ENCODE measurements at regions not wholly inside any gene's neighbourhood (a gene's known extent, or its start where the extent isn't known, plus 50 kb on each side); places are given as distances from the start of the nearest gene placed in this dataset.

- TF ChIP-seq CEBPB (tag; IDR thresholded peaks at IDR 0.05) (no peak), ZNF354B (CRISPR knock-in tag; IDR thresholded peaks at IDR 0.05) (no peak), ATF3 (IDR thresholded peaks at IDR 0.05) (no peak), ATF3 (CRISPR knock-in tag; conservative IDR thresholded peaks at IDR 0.05) (no peak), EZH2 (IDR thresholded peaks at IDR 0.05; ENCODE audit: borderline replicate concordance, low read depth, low read length) (no peak), POU5F1 (IDR thresholded peaks at IDR 0.05; ENCODE audit: borderline replicate concordance, low read depth, low read length, partially characterized antibody) (no peak), SRSF1 (IDR thresholded peaks at IDR 0.05; ENCODE audit: low read depth, low read length) (no peak), ZNF274 (IDR thresholded peaks at IDR 0.05; ENCODE audit: borderline replicate concordance, low read depth, low read length) (no peak), TFE3 (CRISPR knock-in tag; IDR thresholded peaks at IDR 0.05) (no peak), THRA (IDR thresholded peaks at IDR 0.05) (no peak), ZNF695 (CRISPR knock-in tag; IDR thresholded peaks at IDR 0.05) (no peak), ZNF133 (CRISPR knock-in tag; IDR thresholded peaks at IDR 0.05) (no peak)
- TF ChIP-seq, protein P1, sequence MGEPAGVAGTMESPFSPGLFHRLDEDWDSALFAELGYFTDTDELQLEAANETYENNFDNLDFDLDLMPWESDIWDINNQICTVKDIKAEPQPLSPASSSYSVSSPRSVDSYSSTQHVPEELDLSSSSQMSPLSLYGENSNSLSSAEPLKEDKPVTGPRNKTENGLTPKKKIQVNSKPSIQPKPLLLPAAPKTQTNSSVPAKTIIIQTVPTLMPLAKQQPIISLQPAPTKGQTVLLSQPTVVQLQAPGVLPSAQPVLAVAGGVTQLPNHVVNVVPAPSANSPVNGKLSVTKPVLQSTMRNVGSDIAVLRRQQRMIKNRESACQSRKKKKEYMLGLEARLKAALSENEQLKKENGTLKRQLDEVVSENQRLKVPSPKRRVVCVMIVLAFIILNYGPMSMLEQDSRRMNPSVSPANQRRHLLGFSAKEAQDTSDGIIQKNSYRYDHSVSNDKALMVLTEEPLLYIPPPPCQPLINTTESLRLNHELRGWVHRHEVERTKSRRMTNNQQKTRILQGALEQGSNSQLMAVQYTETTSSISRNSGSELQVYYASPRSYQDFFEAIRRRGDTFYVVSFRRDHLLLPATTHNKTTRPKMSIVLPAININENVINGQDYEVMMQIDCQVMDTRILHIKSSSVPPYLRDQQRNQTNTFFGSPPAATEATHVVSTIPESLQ (CRISPR knock-in tag; IDR thresholded peaks at IDR 0.05), result no peak
- TF ChIP-seq, protein P2, sequence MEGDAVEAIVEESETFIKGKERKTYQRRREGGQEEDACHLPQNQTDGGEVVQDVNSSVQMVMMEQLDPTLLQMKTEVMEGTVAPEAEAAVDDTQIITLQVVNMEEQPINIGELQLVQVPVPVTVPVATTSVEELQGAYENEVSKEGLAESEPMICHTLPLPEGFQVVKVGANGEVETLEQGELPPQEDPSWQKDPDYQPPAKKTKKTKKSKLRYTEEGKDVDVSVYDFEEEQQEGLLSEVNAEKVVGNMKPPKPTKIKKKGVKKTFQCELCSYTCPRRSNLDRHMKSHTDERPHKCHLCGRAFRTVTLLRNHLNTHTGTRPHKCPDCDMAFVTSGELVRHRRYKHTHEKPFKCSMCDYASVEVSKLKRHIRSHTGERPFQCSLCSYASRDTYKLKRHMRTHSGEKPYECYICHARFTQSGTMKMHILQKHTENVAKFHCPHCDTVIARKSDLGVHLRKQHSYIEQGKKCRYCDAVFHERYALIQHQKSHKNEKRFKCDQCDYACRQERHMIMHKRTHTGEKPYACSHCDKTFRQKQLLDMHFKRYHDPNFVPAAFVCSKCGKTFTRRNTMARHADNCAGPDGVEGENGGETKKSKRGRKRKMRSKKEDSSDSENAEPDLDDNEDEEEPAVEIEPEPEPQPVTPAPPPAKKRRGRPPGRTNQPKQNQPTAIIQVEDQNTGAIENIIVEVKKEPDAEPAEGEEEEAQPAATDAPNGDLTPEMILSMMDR (IDR thresholded peaks at IDR 0.05 in 2 of 3, conservative IDR thresholded peaks at IDR 0.05 in 1 of 3; ENCODE audit: insufficient read depth in 2 of 3, low read depth in 1 of 3, low read length in 3 of 3), result no peak
These were observed 218.7 kb upstream of the BLID start for GRCh38 chr11:122334546-122335339.

All from K562 (cell line).